ENCODE measurements at regions not wholly inside any gene's neighbourhood (a gene's known extent, or its start where the extent isn't known, plus 50 kb on each side); places are given as distances from the start of the nearest gene placed in this dataset.

GRCh38 chr5:174307031-174307408, 261.5 kb downstream of the NSG2 start:
- Histone ChIP-seq H3K4me1 (no peaks in the 10 kb centered on the region), H3K27me3 (peaks cover 7% of the 10 kb centered on the region), H3K4me3 (no peak overlapping the region), H3K36me3 (no peaks in the 10 kb centered on the region), H3K27ac (no peak overlapping the region), H3K9ac (ENCODE audit: low read depth in 2 of 2, low read length in 2 of 2) (no peak overlapping the region), H3K9me3 (no peaks in the 10 kb centered on the region)
- TF ChIP-seq, protein P1, sequence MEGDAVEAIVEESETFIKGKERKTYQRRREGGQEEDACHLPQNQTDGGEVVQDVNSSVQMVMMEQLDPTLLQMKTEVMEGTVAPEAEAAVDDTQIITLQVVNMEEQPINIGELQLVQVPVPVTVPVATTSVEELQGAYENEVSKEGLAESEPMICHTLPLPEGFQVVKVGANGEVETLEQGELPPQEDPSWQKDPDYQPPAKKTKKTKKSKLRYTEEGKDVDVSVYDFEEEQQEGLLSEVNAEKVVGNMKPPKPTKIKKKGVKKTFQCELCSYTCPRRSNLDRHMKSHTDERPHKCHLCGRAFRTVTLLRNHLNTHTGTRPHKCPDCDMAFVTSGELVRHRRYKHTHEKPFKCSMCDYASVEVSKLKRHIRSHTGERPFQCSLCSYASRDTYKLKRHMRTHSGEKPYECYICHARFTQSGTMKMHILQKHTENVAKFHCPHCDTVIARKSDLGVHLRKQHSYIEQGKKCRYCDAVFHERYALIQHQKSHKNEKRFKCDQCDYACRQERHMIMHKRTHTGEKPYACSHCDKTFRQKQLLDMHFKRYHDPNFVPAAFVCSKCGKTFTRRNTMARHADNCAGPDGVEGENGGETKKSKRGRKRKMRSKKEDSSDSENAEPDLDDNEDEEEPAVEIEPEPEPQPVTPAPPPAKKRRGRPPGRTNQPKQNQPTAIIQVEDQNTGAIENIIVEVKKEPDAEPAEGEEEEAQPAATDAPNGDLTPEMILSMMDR (IDR thresholded peaks at IDR 0.05): no peak
- DNase-seq: no peak
- intact Hi-C loops (cut with DNase I): no loop called here

GRCh38 chr5:174307656-174308271, 262.3 kb downstream of the NSG2 start:
- TF ChIP-seq, protein P1 (IDR thresholded peaks at IDR 0.05): no peak
- no peaks in the 10 kb centered on the region for H3K9me3 ChIP-seq
- no peaks in the 10 kb centered on the region for H3K36me3 ChIP-seq
- no peak overlapping the region for H3K27ac ChIP-seq
- peaks cover 7% of the 10 kb centered on the region for H3K27me3 ChIP-seq
- DNase-seq: peak; percentile 10
- intact Hi-C loops (cut with DNase I): no loop called here
- H3K9ac ChIP-seq (ENCODE audit: low read depth in 2 of 2, low read length in 2 of 2): no peak overlapping the region
- no peaks in the 10 kb centered on the region for H3K4me1 ChIP-seq
- no peak overlapping the region for H3K4me3 ChIP-seq

DNA sequence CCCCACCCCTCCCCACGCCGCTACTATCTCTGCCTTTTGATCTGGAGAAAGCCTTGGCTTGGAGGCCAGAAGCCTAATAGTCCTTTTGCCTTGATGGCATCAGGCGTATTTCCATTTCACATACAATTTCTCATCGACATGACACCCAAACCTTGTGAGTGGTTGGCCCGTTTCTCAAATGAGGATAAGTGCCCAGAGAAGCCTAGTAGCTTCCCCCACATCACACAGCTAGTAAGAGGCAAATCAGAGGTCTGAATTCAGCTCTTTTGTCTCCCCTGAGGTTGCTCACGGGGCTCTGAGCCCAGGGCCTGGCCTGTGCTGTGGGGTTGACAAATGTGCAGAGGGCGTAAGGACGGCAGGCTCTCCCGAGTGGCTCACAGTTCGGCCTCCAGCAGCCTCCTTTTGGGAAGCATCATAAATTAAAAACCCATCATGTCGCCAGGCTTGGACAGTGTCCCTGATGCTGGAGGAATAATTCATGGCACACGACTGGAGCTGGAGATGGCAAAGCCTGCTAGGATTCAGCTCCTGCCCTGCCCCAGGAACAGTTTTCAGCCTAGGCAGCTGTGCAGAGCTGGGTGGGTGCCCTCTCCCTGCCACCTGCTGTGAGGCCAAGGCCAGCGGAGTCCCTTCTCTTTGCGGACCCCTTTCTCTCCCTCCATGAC, 263.8 kb downstream of the NSG2 start:
- peak; percentile 3 for DNase-seq
- Histone ChIP-seq H3K27ac (no peak overlapping the region), H3K9me3 (no peaks in the 10 kb centered on the region), H3K27me3 (peaks cover 7% of the 10 kb centered on the region), H3K36me3 (no peaks in the 10 kb centered on the region), H3K9ac (ENCODE audit: low read depth in 2 of 2, low read length in 2 of 2) (no peak overlapping the region), H3K4me3 (no peak overlapping the region), H3K4me1 (no peaks in the 10 kb centered on the region)
- TF ChIP-seq, protein P1 (IDR thresholded peaks at IDR 0.05): no peak
- intact Hi-C loops (cut with DNase I): no loop called here

- intact Hi-C loops (cut with DNase I): loop anchor here (5.0 to 10.0 kb wide), 2 partner anchors 263 to 685 kb away; partner anchors contain the start of gene NSG2
- H3K27ac ChIP-seq: no peak overlapping the region
- no peaks in the 10 kb centered on the region for H3K36me3 ChIP-seq
- TF ChIP-seq, protein P1 (IDR thresholded peaks at IDR 0.05): no peak
- H3K9me3 ChIP-seq: no peaks in the 10 kb centered on the region
- no peak overlapping the region for H3K9ac ChIP-seq (ENCODE audit: low read depth in 2 of 2, low read length in 2 of 2)
- DNase-seq: no peak
- no peak overlapping the region for H3K4me3 ChIP-seq
- H3K4me1 ChIP-seq: no peaks in the 10 kb centered on the region
- H3K27me3 ChIP-seq: peaks cover 7% of the 10 kb centered on the region
Measured at GRCh38 chr5:174310243-174310642, 264.7 kb downstream of the NSG2 start.

GRCh38 chr5:174310706-174311105, 265.2 kb downstream of the NSG2 start:
- H3K9ac ChIP-seq (ENCODE audit: low read depth in 2 of 2, low read length in 2 of 2): no peak overlapping the region
- H3K27me3 ChIP-seq: peaks cover 7% of the 10 kb centered on the region

More at GRCh38 chr5:174310706-174311105, 265.2 kb downstream of the NSG2 start:
- Histone ChIP-seq H3K4me3 (no peak overlapping the region), H3K4me1 (no peaks in the 10 kb centered on the region), H3K27ac (no peak overlapping the region), H3K9me3 (no peaks in the 10 kb centered on the region), H3K36me3 (no peaks in the 10 kb centered on the region)
- intact Hi-C loops (cut with DNase I): loop anchor here (5.0 to 10.0 kb wide), 2 partner anchors 263 to 686 kb away; partner anchors contain the start of gene NSG2
- no peak for DNase-seq
- TF ChIP-seq, protein P1 (IDR thresholded peaks at IDR 0.05): no peak
